GM12892 (cell line): ENCODE measurements at regions not wholly inside any gene's neighbourhood (a gene's known extent, or its start where the extent isn't known, plus 50 kb on each side); places are given as distances from the start of the nearest gene placed in this dataset.

Experiments used
- POLR2A ChIP-seq: IDR thresholded peaks from 2 replicates; pipeline ENCODE4 v1.6.1; 2011; ENCODE audit warnings: low read depth, low read length, control low read depth
- POLR2AphosphoS5 ChIP-seq: IDR thresholded peaks from 2 replicates; pipeline ENCODE4 v1.6.1; 2011; ENCODE audit warnings: low read depth, low read length, control low read depth

DNA sequence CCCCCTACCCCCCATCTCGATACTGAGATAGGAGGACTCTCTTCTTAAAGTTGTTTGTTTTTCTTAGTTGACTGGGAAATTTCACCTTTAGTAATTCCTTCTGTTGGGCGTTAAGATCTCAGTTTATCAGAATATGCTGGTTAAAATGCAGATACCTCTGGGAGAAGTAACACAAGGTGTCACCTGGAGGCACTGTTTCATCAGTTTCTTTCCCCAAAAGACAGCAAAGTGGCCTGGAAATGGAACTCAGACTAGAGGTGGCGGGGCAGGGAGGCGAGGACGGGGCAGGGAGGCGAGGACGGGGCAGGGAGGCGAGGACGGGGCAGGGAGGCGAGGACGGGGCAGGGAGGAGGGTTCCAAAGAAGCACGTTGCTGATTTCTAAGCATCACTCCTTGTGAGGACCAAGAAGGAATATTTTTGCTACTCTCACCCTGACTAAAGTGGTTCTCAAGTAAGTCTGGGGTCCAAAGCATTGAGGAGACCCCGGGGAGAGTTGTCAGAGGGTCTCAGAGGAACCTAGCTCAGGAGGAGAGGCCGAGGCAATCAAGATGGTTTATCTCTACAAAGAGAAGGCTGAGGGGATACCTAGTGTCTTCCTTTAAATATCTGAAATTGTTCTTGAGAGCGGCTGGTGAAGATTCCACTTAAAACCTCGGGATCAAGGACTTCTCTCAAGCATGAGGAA lies 147.0 kb upstream of the B3GAT1 start:
- TF ChIP-seq POLR2A: no peak
- TF ChIP-seq POLR2AphosphoS5: no peak
